HCT116 (cell line): ENCODE measurements at regions not wholly inside any gene's neighbourhood (a gene's known extent, or its start where the extent isn't known, plus 50 kb on each side); places are given as distances from the start of the nearest gene placed in this dataset.
A peak's percentile ranks its signal among the peaks of the same experiment; 100 is the strongest.

ENCODE experiments used
- SRF ChIP-seq: IDR thresholded peaks from 2 replicates; pipeline ENCODE4 v1.6.1; 2012; ENCODE audit warnings: low read depth
- TF ChIP-seq, protein P1 (sequence below), 3 experiments: fragments of 200-600 bp in 1 of 3; sonication (generic) in 1 of 3; IDR thresholded peaks in 2 of 3; conservative IDR thresholded peaks in 1 of 3; 2 replicates each; pipeline ENCODE4 v1.5.1; 2012 to 2017; ENCODE audit warnings: low read depth in 2 of 3, low read length in 2 of 3, antibody characterized with exemption in 1 of 3, borderline replicate concordance in 1 of 3, control low read depth in 1 of 3, mild to moderate bottlenecking in 1 of 3, mixed read lengths in 1 of 3, mixed run types in 1 of 3, moderate library complexity in 1 of 3; ENCODE audit not compliant: insufficient read depth in 1 of 3

DNA sequence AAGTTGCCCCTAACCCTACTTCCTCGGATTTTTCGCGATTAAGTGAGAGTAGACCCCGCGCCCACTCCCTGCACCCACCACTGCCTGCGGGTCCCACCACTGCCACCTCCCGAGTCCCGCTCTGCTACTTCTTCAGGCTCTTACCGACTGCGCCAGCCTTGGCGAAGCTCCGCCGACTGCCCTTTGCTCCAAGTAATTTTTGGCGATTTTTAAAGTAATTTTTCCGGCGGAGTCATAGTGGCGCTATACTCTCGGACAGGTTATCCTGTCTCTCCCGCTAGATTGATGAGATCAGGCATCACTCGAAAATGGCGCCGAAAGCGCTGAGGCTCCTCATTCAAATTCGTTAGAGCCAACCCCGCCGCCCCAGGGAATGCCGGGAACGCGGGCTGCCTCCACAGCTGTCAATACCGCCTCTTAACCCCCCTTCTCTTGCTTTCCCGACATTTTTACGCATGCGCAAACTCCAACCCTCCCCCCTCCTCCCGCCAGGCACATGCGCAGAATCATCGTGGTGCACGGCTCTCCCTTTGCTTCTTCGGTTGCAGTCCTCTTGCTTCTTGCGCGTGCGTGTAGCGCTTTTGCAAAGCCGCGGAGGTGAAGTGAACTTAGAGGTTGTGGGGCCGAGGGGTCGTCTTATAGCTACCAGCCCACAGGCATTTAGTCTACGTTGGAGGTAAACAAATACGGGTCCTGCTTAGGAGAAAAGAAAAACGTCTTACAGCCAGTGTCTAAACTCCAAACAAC lies 66.6 kb downstream of the KCNRG start:
- no peak for TF ChIP-seq SRF
- TF ChIP-seq, protein P1, sequence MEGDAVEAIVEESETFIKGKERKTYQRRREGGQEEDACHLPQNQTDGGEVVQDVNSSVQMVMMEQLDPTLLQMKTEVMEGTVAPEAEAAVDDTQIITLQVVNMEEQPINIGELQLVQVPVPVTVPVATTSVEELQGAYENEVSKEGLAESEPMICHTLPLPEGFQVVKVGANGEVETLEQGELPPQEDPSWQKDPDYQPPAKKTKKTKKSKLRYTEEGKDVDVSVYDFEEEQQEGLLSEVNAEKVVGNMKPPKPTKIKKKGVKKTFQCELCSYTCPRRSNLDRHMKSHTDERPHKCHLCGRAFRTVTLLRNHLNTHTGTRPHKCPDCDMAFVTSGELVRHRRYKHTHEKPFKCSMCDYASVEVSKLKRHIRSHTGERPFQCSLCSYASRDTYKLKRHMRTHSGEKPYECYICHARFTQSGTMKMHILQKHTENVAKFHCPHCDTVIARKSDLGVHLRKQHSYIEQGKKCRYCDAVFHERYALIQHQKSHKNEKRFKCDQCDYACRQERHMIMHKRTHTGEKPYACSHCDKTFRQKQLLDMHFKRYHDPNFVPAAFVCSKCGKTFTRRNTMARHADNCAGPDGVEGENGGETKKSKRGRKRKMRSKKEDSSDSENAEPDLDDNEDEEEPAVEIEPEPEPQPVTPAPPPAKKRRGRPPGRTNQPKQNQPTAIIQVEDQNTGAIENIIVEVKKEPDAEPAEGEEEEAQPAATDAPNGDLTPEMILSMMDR (IDR thresholded peaks at IDR 0.05 in 2 of 3, conservative IDR thresholded peaks at IDR 0.05 in 1 of 3; ENCODE audit: borderline replicate concordance in 1 of 3, insufficient read depth in 1 of 3, low read depth in 2 of 3, low read length in 2 of 3) = peak in 2 of 3 experiments; percentile 42 to 44; a peak in 4 of 6 replicates
